BLaER1 treated with 17β-estradiol and CSF1 and Interleukin-3, amounts not matched to agents 10 nM and 100 nM (cell line): ENCODE measurements at regions not wholly inside any gene's neighbourhood (a gene's known extent, or its start where the extent isn't known, plus 50 kb on each side); places are given as distances from the start of the nearest gene placed in this dataset.
A peak's percentile ranks its signal among the peaks of the same experiment; 100 is the strongest.
"Not testable (repeated sequence)": the region's sequence is repeated elsewhere in the genome, so short reads cannot be mapped to it uniquely, and the experiment has no call there.

Experiments
- H3K27ac ChIP-seq, 11 experiments: shearing (Covaris generic); formaldehyde crosslinking; 2 replicates each; pipeline ENCODE4 v1.8.1; 2022
- H3K27me3 ChIP-seq, 11 experiments: shearing (Covaris generic); formaldehyde crosslinking; 2 replicates each; pipeline ENCODE4 v1.8.1; 2022
- H3K36me3 ChIP-seq, 11 experiments: shearing (Covaris generic); formaldehyde crosslinking; 2 replicates each; pipeline ENCODE4 v1.8.1; 2022
- H3K4me1 ChIP-seq, 10 experiments: shearing (Covaris generic); formaldehyde crosslinking; 2 replicates each; pipeline ENCODE4 v1.8.1; 2022
- H3K4me2 ChIP-seq, 11 experiments: shearing (Covaris generic); formaldehyde crosslinking; 2 replicates each; pipeline ENCODE4 v1.8.1; 2022
- H3K4me3 ChIP-seq, 10 experiments: shearing (Covaris generic); formaldehyde crosslinking; 2 replicates each; pipeline ENCODE4 v1.8.1; 2022
- H3K9ac ChIP-seq, 11 experiments: shearing (Covaris generic); formaldehyde crosslinking; 2 replicates each; pipeline ENCODE4 v1.8.1; 2022
- H3K9me3 ChIP-seq, 11 experiments: shearing (Covaris generic); formaldehyde crosslinking; replicated peaks in 1 of 11; 2 replicates each; pipeline ENCODE4 v1.8.1; 2022
- H4K20me1 ChIP-seq, 11 experiments: shearing (Covaris generic); formaldehyde crosslinking; 2 replicates each; pipeline ENCODE4 v1.8.1; 2022
- Cebpa-rat ChIP-seq, 11 experiments: shearing (Covaris generic); IDR thresholded peaks; 2 replicates each; pipeline ENCODE4 v1.8.1; 2022

DNA sequence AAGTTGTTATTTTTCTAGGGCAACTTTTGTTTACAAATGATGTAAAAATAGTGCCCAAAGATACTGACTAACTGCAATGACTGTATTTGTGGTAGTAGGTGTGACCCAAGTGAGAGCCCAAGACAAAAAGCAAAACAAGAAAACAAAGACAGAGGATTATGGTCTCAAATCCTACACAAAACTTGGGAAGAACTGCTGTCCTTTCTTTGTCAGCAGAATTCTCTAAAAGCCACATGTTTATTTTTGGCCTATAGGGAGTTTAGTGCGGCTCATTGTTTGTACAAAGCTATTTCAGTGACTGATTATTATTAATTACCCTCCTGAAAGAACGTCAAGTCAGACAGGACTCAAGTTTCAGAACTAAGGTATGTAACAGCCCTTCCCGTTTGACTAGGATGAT, 509.2 kb upstream of the SLC35B3 start:
- no peak overlapping the region for H3K4me2 ChIP-seq

GRCh38 chr6:8943073-8943472, 507.7 kb upstream of the SLC35B3 start:
- Histone ChIP-seq H3K9me3 (no peaks in the 10 kb centered on the region), H3K27ac (no peak overlapping the region), H3K4me1 (peaks cover 3 to 13% (median 8%) of the 10 kb centered on the region in 10 experiments; a peak in 12 of 20 replicates), H3K4me2 (no peak overlapping the region), H3K9ac (no peak overlapping the region), H3K27me3 (no peaks in the 10 kb centered on the region), H3K36me3 (no peaks in the 10 kb centered on the region), H4K20me1 (no peaks in the 10 kb centered on the region), H3K4me3 (no peak overlapping the region)
- TF ChIP-seq Cebpa-rat (IDR thresholded peaks at IDR 0.05): no peak

More for the DNA sequence above, 509.2 kb upstream of the SLC35B3 start:
- Histone ChIP-seq H3K9ac (no peak overlapping the region), H3K4me3 (no peak overlapping the region), H3K27ac (no peak overlapping the region), H4K20me1 (no peaks in the 10 kb centered on the region), H3K4me1 (peaks cover 2 to 8% (median 3%) of the 10 kb centered on the region in 10 experiments; a peak in 9 of 20 replicates), H3K9me3 (no peaks in the 10 kb centered on the region), H3K36me3 (no peaks in the 10 kb centered on the region), H3K27me3 (no peaks in the 10 kb centered on the region)
- no peak for TF ChIP-seq Cebpa-rat (IDR thresholded peaks at IDR 0.05)

DNA sequence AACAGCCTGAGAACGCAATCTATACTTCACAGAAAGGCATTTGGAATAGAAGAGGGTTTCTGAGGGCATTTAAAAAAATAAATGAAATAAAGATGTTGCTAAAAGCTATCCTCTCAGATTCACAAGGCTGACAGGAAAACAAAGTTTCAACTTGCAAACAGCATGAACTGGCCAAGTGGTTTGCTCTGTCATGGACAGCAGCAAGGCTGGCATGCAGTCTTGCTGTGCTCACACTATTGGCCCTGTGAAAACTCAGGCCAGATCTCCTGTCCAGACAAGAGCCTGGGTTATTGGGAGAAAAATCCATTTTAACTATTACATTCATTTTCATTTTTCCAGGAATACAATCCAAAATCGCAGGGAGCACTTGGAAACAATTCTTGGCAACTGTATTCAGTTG, 506.2 kb upstream of the SLC35B3 start:
- Histone ChIP-seq H3K27ac (no peak overlapping the region), H3K27me3 (no peaks in the 10 kb centered on the region), H3K9me3 (no peaks in the 10 kb centered on the region), H4K20me1 (no peaks in the 10 kb centered on the region), H3K36me3 (no peaks in the 10 kb centered on the region), H3K4me2 (no peak overlapping the region), H3K4me1 (peaks cover 3 to 13% (median 8%) of the 10 kb centered on the region in 10 experiments; a peak in 12 of 20 replicates), H3K4me3 (no peak overlapping the region), H3K9ac (no peak overlapping the region)
- no peak for TF ChIP-seq Cebpa-rat (IDR thresholded peaks at IDR 0.05)

DNA sequence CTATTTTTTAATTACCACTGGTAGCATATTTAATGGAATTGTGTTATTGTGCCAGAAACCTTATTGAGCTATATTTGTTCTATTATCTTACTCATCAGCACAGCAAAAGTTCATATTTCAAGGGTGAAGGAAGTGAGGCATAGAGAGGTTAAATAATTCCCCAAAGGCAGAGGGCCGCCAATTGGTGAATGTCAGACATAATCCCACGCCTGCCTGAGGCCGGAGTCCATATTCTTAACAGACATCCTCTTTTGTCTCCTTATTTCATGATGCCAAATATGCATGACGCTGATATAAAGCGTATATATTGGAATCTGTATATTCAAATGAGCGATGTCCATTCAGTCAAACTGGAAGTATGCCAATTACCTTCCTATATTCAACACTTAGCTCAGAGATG, 505.0 kb upstream of the SLC35B3 start:
- no peak overlapping the region for H3K4me2 ChIP-seq
- H4K20me1 ChIP-seq: no peaks in the 10 kb centered on the region
- no peaks in the 10 kb centered on the region for H3K36me3 ChIP-seq
- no peaks in the 10 kb centered on the region for H3K27me3 ChIP-seq
- peaks cover 3 to 13% (median 8%) of the 10 kb centered on the region in 10 experiments; a peak in 12 of 20 replicates for H3K4me1 ChIP-seq
- H3K9me3 ChIP-seq: no peaks in the 10 kb centered on the region
- H3K4me3 ChIP-seq: no peak overlapping the region
- no peak overlapping the region for H3K27ac ChIP-seq
- no peak for TF ChIP-seq Cebpa-rat (IDR thresholded peaks at IDR 0.05)
- H3K9ac ChIP-seq: no peak overlapping the region

GRCh38 chr6:8939615-8940014, 504.3 kb upstream of the SLC35B3 start:
- peak overlapping the region in 5 of 11 experiments; percentile 1 to 41 (median 16); a peak in 7 of 22 replicates for H3K4me2 ChIP-seq
- no peaks in the 10 kb centered on the region for H3K27me3 ChIP-seq
- peaks cover 3 to 13% (median 8%) of the 10 kb centered on the region in 10 experiments; a peak in 12 of 20 replicates for H3K4me1 ChIP-seq
- H3K9ac ChIP-seq: no peak overlapping the region
- no peaks in the 10 kb centered on the region for H3K36me3 ChIP-seq
- TF ChIP-seq Cebpa-rat (IDR thresholded peaks at IDR 0.05): no peak
- no peaks in the 10 kb centered on the region for H4K20me1 ChIP-seq
- H3K4me3 ChIP-seq: no peak overlapping the region
- H3K27ac ChIP-seq: no peak overlapping the region
- no peaks in the 10 kb centered on the region for H3K9me3 ChIP-seq

- H3K36me3 ChIP-seq: no peaks in the 10 kb centered on the region
- peaks cover 0 to 4% (median 3%) of the 10 kb centered on the region in 10 experiments; a peak in 11 of 20 replicates for H3K4me1 ChIP-seq
- no peak overlapping the region for H3K27ac ChIP-seq
- no peak overlapping the region for H3K4me3 ChIP-seq
- H3K4me2 ChIP-seq: no peak overlapping the region
- TF ChIP-seq Cebpa-rat (IDR thresholded peaks at IDR 0.05): no peak
- no peaks in the 10 kb centered on the region for H3K9me3 ChIP-seq
- no peak overlapping the region for H3K9ac ChIP-seq
- no peaks in the 10 kb centered on the region for H3K27me3 ChIP-seq
- H4K20me1 ChIP-seq: no peaks in the 10 kb centered on the region
Observed at GRCh38 chr6:8934318-8934717, 499.0 kb upstream of the SLC35B3 start.

DNA sequence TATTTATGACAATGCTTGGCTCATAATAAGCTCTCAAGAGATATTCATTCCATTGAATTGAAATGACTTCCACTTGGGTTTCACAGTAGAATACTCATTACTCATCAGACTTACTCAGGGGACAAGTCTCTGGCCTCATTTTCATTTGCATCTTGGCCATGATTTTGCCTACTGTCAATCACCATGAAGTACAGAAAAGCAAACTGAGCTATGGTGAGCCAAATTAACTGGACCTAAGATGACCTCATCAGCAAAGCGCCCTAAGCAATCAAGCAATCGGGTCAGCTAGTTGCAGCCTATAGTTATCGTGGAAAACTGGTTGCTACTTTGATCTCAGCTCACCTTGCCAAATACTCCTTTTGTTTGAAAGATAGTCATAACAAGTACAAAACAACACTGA, 494.7 kb upstream of the SLC35B3 start:
- H3K4me2 ChIP-seq: no peak overlapping the region
- no peak overlapping the region for H3K4me3 ChIP-seq
- no peaks in the 10 kb centered on the region for H3K27me3 ChIP-seq
- H3K4me1 ChIP-seq: no peaks in the 10 kb centered on the region
- H3K9me3 ChIP-seq: no peaks in the 10 kb centered on the region
- H3K36me3 ChIP-seq: no peaks in the 10 kb centered on the region
- no peak overlapping the region for H3K27ac ChIP-seq
- no peaks in the 10 kb centered on the region for H4K20me1 ChIP-seq
- H3K9ac ChIP-seq: no peak overlapping the region
- no peak for TF ChIP-seq Cebpa-rat (IDR thresholded peaks at IDR 0.05)

GRCh38 chr6:8920244-8920643, 484.9 kb upstream of the SLC35B3 start:
- H3K27ac ChIP-seq, H3K9me3 ChIP-seq, H4K20me1 ChIP-seq, H3K9ac ChIP-seq, H3K4me1 ChIP-seq, H3K36me3 ChIP-seq, H3K4me2 ChIP-seq, H3K27me3 ChIP-seq, H3K4me3 ChIP-seq: not testable (repeated sequence)

GRCh38 chr6:8918196-8918595, 482.9 kb upstream of the SLC35B3 start:
- TF ChIP-seq Cebpa-rat (IDR thresholded peaks at IDR 0.05): no peak
- H3K9ac ChIP-seq: no peak overlapping the region
- H3K27ac ChIP-seq: no peak overlapping the region
- H3K36me3 ChIP-seq: no peaks in the 10 kb centered on the region
- H3K9me3 ChIP-seq: peaks cover 0 to 8% (median 6%) of the 10 kb centered on the region in 11 experiments; a peak in 9 of 22 replicates
- no peaks in the 10 kb centered on the region for H3K4me1 ChIP-seq
- no peak overlapping the region for H3K4me2 ChIP-seq
- no peaks in the 10 kb centered on the region for H3K27me3 ChIP-seq
- H4K20me1 ChIP-seq: no peaks in the 10 kb centered on the region
- H3K4me3 ChIP-seq: no peak overlapping the region

GRCh38 chr6:8914700-8915099, 479.4 kb upstream of the SLC35B3 start:
- no peak overlapping the region for H3K4me3 ChIP-seq
- H3K9ac ChIP-seq: no peak overlapping the region
- no peaks in the 10 kb centered on the region for H4K20me1 ChIP-seq
- H3K27ac ChIP-seq: no peak overlapping the region
- no peaks in the 10 kb centered on the region for H3K27me3 ChIP-seq
- no peak overlapping the region for H3K4me2 ChIP-seq
- no peaks in the 10 kb centered on the region for H3K4me1 ChIP-seq
- peaks cover 6 to 19% (median 14%) of the 10 kb centered on the region in 11 experiments; a peak in 19 of 22 replicates for H3K9me3 ChIP-seq
- no peak for TF ChIP-seq Cebpa-rat (IDR thresholded peaks at IDR 0.05)
- H3K36me3 ChIP-seq: no peaks in the 10 kb centered on the region
